K562 (cell line): ENCODE measurements at regions not wholly inside any gene's neighbourhood (a gene's known extent, or its start where the extent isn't known, plus 50 kb on each side); places are given as distances from the start of the nearest gene placed in this dataset.

Source experiments
- RBM14 ChIP-seq: fragments of 200-400 bp; formaldehyde crosslinking; IDR thresholded peaks from 2 replicates; pipeline ENCODE4 v1.6.1; 2018; ENCODE audit warnings: low read depth, mild to moderate bottlenecking, low read length, moderate library complexity, borderline replicate concordance; ENCODE audit not compliant: insufficient read depth
- SLC30A9 ChIP-seq: fragments of 250-450 bp; sonication (Bioruptor Pico); IDR thresholded peaks from 2 replicates; pipeline ENCODE4 v1.8.0; 2022; ENCODE audit warnings: mild to moderate bottlenecking, moderate library complexity
- WHSC1 ChIP-seq: IDR thresholded peaks from one replicate; pipeline ENCODE4 v1.6.1; 2012; ENCODE audit warnings: low read length, control low read depth, inconsistent platforms
- ZNF263 ChIP-seq: sonication (generic); formaldehyde crosslinking; IDR thresholded peaks from 2 replicates; pipeline ENCODE4 v1.8.0; 2022; ENCODE audit warnings: mild to moderate bottlenecking, missing genetic modification reagents, borderline replicate concordance
- ZNF785 ChIP-seq: fragments of 250-450 bp; sonication (Bioruptor Pico); IDR thresholded peaks from 2 replicates; pipeline ENCODE4 v1.4.0; 2020; ENCODE audit warnings: mild to moderate bottlenecking
- TF ChIP-seq, protein P1 (sequence below): fragments of 450-650 bp; IDR thresholded peaks from 2 replicates; pipeline ENCODE4 v1.6.1; 2016; ENCODE audit warnings: mild to moderate bottlenecking, moderate library complexity
- TF ChIP-seq, protein P2 (sequence below): fragments of 250-450 bp; sonication (Bioruptor Pico); IDR thresholded peaks from 2 replicates; pipeline ENCODE4 v1.9.0; 2021; ENCODE audit warnings: mild to moderate bottlenecking
- TF ChIP-seq, protein P3 (sequence below): fragments of 450-650 bp; IDR thresholded peaks from 2 replicates; pipeline ENCODE4 v1.6.1; 2016; ENCODE audit warnings: borderline replicate concordance
- TF ChIP-seq, protein P4 (sequence below): fragments of 450-650 bp; IDR thresholded peaks from 2 replicates; pipeline ENCODE4 v1.6.1; 2018; ENCODE audit not compliant: partially characterized antibody

DNA sequence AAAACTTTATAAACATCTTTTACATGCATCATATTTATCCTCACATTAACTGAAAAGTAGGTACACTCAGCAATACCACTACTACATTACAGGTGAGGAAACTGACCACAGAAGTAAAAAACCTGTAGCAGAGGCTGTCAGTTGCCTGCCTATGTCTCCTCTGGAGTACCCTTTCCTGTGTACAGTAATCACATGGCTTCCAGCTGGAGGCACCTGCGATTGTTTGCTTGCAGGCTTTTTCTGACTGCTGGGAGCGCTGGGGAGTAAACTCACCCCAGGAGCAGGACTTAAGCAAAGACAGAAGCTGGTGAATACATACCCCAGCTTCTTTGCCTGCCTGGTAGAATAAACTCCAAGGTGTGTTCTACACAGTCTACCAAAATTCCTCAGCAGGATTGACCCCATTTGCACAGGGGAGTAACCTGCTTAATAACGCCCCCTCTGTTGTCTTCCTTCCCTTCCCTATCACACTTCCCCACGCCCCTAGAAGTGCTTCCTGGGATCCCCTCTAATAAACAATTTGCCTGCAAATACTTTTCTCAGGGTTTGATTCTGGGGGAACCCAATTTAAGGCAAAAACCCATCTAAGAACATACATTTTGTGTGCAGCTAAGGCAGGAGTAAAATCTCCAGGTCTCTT lies 138.9 kb downstream of the PTH2R start (continued):
- TF ChIP-seq ZNF785 (CRISPR knock-in tag) (no peak), RBM14 (no peak), SLC30A9 (CRISPR knock-in tag) (no peak), WHSC1 (no peak), ZNF263 (CRISPR knock-in tag) (no peak)
- TF ChIP-seq, protein P1, sequence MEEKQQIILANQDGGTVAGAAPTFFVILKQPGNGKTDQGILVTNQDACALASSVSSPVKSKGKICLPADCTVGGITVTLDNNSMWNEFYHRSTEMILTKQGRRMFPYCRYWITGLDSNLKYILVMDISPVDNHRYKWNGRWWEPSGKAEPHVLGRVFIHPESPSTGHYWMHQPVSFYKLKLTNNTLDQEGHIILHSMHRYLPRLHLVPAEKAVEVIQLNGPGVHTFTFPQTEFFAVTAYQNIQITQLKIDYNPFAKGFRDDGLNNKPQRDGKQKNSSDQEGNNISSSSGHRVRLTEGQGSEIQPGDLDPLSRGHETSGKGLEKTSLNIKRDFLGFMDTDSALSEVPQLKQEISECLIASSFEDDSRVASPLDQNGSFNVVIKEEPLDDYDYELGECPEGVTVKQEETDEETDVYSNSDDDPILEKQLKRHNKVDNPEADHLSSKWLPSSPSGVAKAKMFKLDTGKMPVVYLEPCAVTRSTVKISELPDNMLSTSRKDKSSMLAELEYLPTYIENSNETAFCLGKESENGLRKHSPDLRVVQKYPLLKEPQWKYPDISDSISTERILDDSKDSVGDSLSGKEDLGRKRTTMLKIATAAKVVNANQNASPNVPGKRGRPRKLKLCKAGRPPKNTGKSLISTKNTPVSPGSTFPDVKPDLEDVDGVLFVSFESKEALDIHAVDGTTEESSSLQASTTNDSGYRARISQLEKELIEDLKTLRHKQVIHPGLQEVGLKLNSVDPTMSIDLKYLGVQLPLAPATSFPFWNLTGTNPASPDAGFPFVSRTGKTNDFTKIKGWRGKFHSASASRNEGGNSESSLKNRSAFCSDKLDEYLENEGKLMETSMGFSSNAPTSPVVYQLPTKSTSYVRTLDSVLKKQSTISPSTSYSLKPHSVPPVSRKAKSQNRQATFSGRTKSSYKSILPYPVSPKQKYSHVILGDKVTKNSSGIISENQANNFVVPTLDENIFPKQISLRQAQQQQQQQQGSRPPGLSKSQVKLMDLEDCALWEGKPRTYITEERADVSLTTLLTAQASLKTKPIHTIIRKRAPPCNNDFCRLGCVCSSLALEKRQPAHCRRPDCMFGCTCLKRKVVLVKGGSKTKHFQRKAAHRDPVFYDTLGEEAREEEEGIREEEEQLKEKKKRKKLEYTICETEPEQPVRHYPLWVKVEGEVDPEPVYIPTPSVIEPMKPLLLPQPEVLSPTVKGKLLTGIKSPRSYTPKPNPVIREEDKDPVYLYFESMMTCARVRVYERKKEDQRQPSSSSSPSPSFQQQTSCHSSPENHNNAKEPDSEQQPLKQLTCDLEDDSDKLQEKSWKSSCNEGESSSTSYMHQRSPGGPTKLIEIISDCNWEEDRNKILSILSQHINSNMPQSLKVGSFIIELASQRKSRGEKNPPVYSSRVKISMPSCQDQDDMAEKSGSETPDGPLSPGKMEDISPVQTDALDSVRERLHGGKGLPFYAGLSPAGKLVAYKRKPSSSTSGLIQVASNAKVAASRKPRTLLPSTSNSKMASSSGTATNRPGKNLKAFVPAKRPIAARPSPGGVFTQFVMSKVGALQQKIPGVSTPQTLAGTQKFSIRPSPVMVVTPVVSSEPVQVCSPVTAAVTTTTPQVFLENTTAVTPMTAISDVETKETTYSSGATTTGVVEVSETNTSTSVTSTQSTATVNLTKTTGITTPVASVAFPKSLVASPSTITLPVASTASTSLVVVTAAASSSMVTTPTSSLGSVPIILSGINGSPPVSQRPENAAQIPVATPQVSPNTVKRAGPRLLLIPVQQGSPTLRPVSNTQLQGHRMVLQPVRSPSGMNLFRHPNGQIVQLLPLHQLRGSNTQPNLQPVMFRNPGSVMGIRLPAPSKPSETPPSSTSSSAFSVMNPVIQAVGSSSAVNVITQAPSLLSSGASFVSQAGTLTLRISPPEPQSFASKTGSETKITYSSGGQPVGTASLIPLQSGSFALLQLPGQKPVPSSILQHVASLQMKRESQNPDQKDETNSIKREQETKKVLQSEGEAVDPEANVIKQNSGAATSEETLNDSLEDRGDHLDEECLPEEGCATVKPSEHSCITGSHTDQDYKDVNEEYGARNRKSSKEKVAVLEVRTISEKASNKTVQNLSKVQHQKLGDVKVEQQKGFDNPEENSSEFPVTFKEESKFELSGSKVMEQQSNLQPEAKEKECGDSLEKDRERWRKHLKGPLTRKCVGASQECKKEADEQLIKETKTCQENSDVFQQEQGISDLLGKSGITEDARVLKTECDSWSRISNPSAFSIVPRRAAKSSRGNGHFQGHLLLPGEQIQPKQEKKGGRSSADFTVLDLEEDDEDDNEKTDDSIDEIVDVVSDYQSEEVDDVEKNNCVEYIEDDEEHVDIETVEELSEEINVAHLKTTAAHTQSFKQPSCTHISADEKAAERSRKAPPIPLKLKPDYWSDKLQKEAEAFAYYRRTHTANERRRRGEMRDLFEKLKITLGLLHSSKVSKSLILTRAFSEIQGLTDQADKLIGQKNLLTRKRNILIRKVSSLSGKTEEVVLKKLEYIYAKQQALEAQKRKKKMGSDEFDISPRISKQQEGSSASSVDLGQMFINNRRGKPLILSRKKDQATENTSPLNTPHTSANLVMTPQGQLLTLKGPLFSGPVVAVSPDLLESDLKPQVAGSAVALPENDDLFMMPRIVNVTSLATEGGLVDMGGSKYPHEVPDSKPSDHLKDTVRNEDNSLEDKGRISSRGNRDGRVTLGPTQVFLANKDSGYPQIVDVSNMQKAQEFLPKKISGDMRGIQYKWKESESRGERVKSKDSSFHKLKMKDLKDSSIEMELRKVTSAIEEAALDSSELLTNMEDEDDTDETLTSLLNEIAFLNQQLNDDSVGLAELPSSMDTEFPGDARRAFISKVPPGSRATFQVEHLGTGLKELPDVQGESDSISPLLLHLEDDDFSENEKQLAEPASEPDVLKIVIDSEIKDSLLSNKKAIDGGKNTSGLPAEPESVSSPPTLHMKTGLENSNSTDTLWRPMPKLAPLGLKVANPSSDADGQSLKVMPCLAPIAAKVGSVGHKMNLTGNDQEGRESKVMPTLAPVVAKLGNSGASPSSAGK = no peak
- TF ChIP-seq, protein P2, sequence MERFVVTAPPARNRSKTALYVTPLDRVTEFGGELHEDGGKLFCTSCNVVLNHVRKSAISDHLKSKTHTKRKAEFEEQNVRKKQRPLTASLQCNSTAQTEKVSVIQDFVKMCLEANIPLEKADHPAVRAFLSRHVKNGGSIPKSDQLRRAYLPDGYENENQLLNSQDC = no peak
- TF ChIP-seq, protein P3, sequence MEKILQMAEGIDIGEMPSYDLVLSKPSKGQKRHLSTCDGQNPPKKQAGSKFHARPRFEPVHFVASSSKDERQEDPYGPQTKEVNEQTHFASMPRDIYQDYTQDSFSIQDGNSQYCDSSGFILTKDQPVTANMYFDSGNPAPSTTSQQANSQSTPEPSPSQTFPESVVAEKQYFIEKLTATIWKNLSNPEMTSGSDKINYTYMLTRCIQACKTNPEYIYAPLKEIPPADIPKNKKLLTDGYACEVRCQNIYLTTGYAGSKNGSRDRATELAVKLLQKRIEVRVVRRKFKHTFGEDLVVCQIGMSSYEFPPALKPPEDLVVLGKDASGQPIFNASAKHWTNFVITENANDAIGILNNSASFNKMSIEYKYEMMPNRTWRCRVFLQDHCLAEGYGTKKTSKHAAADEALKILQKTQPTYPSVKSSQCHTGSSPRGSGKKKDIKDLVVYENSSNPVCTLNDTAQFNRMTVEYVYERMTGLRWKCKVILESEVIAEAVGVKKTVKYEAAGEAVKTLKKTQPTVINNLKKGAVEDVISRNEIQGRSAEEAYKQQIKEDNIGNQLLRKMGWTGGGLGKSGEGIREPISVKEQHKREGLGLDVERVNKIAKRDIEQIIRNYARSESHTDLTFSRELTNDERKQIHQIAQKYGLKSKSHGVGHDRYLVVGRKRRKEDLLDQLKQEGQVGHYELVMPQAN = peak; percentile 29; the same call in 1 of the 2 replicates
- TF ChIP-seq, protein P4, sequence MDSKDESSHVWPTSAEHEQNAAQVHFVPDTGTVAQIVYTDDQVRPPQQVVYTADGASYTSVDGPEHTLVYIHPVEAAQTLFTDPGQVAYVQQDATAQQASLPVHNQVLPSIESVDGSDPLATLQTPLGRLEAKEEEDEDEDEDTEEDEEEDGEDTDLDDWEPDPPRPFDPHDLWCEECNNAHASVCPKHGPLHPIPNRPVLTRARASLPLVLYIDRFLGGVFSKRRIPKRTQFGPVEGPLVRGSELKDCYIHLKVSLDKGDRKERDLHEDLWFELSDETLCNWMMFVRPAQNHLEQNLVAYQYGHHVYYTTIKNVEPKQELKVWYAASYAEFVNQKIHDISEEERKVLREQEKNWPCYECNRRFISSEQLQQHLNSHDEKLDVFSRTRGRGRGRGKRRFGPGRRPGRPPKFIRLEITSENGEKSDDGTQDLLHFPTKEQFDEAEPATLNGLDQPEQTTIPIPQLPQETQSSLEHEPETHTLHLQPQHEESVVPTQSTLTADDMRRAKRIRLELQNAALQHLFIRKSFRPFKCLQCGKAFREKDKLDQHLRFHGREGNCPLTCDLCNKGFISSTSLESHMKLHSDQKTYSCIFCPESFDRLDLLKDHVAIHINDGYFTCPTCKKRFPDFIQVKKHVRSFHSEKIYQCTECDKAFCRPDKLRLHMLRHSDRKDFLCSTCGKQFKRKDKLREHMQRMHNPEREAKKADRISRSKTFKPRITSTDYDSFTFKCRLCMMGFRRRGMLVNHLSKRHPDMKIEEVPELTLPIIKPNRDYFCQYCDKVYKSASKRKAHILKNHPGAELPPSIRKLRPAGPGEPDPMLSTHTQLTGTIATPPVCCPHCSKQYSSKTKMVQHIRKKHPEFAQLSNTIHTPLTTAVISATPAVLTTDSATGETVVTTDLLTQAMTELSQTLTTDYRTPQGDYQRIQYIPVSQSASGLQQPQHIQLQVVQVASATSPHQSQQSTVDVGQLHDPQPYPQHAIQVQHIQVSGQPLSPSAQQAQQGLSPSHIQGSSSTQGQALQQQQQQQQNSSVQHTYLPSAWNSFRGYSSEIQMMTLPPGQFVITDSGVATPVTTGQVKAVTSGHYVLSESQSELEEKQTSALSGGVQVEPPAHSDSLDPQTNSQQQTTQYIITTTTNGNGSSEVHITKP = peak; percentile 18
